ENCODE measurements at regions not wholly inside any gene's neighbourhood (a gene's known extent, or its start where the extent isn't known, plus 50 kb on each side); places are given as distances from the start of the nearest gene placed in this dataset.

DNA sequence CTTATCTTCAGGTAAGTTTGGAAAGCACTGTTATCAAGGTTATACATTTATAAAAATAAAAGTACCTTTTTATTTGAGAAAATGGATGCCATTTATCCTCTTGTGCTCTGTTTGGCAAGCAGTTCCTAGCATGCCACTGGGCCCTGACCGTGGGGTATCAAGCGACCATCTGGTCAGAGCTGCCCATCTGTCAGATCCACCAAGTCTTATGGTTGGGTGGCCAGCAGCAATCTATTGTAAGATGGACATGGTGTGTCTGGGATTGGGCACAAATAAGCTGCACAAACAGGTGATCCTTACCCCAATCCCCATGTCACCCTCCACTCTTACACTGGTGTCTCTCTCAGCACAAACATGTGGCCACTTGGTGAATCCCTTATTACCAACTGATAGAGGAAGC is 178.5 kb downstream of the DLEU7 start:
- Histone ChIP-seq H3K9me3 (no peaks in the 10 kb centered on the region), H3K4me3 (ENCODE audit: low read depth, low read length) (no peak overlapping the region), H3K4me1 (no peaks in the 10 kb centered on the region)

DNA sequence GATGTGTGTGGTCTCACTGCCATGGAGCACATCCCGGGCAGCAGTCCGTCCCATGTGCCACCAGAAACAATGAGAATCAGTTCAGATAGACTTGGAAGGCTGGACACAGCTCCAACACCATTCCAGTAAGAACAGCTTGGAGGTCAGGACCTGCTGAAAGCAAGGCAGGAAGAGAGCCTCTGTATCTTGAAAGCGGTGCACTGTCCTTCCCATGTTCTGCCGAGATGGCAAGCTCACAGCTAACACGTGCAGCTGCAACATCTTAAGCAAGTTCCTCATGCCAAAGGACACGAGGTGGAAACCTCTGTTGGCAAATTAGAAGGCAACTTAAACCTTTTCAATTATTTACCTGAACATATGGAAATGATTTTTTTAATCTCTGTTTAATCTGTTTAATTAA is 175.4 kb downstream of the DLEU7 start:
- Histone ChIP-seq H3K27me3 (no peaks in the 10 kb centered on the region), H3K4me1 (no peaks in the 10 kb centered on the region; the same call in 1 of the 2 replicates), H3K4me3 (ENCODE audit: low read depth, low read length) (no peak overlapping the region), H3K9me3 (no peaks in the 10 kb centered on the region), H3K36me3 (no peaks in the 10 kb centered on the region)
- DNase-seq: no peak
- TF ChIP-seq, protein P1, sequence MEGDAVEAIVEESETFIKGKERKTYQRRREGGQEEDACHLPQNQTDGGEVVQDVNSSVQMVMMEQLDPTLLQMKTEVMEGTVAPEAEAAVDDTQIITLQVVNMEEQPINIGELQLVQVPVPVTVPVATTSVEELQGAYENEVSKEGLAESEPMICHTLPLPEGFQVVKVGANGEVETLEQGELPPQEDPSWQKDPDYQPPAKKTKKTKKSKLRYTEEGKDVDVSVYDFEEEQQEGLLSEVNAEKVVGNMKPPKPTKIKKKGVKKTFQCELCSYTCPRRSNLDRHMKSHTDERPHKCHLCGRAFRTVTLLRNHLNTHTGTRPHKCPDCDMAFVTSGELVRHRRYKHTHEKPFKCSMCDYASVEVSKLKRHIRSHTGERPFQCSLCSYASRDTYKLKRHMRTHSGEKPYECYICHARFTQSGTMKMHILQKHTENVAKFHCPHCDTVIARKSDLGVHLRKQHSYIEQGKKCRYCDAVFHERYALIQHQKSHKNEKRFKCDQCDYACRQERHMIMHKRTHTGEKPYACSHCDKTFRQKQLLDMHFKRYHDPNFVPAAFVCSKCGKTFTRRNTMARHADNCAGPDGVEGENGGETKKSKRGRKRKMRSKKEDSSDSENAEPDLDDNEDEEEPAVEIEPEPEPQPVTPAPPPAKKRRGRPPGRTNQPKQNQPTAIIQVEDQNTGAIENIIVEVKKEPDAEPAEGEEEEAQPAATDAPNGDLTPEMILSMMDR (IDR thresholded peaks at IDR 0.05; ENCODE audit: low read depth, low read length): no peak

More for the DNA sequence above, 178.5 kb downstream of the DLEU7 start:
- H3K27me3 ChIP-seq: no peaks in the 10 kb centered on the region
- DNase-seq: no peak
- TF ChIP-seq, protein P1 (IDR thresholded peaks at IDR 0.05; ENCODE audit: low read depth, low read length): no peak
- no peaks in the 10 kb centered on the region for H3K36me3 ChIP-seq

DNA sequence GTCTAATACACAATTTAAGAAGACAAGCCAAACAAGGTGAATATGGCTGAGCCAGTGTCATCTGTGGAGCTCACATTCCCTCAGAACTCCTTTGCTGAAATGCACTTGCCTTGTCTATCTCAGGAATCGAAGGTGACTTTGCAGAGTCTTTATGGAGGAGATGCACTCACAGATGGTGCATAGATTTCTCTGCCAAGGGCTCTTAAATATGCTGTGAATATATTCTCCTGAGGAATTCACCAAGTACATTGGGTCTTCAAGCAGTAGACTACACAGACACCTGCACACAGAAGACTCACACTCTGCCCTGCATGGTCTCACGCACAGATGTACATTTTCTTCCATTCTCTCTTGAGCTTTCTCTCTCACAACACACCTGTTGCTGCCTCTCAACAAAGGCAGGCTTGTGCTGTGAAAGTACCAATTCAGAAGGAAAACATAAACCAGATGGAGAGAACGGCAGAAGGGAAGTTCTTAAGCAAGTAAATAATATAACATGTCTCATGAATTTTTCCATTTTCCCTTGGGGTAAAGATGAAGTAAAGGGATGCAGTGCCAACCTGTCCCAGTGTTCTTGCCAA is 174.7 kb downstream of the DLEU7 start:
- Histone ChIP-seq H3K9me3 (no peaks in the 10 kb centered on the region), H3K4me3 (ENCODE audit: low read depth, low read length) (no peak overlapping the region), H3K27me3 (no peaks in the 10 kb centered on the region), H3K4me1 (no peaks in the 10 kb centered on the region; the same call in 1 of the 2 replicates), H3K36me3 (no peaks in the 10 kb centered on the region)
- TF ChIP-seq, protein P1 (IDR thresholded peaks at IDR 0.05; ENCODE audit: low read depth, low read length): no peak
- DNase-seq: no peak

DNA sequence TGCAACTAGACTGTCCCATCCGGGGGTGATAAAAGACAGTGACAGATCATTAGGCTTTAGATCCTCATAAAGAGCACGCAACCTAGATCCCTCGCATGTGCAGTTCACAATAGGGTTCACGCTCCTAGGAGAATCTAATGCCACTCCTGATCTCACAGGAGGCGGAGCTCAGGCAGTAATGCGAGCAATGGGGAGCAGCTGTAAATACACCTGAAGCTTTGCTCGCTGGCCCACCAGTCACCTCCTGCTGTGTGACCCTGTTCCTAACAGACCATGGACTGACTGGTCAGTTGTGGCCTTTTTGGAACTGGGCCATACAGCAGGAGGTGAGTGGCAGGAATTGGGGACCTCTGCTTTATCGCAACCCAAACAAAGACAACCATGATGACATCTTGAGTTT is 173.2 kb downstream of the DLEU7 start:
- H3K9me3 ChIP-seq: no peaks in the 10 kb centered on the region
- TF ChIP-seq, protein P1 (IDR thresholded peaks at IDR 0.05; ENCODE audit: low read depth, low read length): no peak
- H3K4me1 ChIP-seq: no peaks in the 10 kb centered on the region; the same call in 1 of the 2 replicates
- H3K36me3 ChIP-seq: no peaks in the 10 kb centered on the region
- no peak for DNase-seq
- H3K27me3 ChIP-seq: no peaks in the 10 kb centered on the region
- no peak overlapping the region for H3K4me3 ChIP-seq (ENCODE audit: low read depth, low read length)

DNA sequence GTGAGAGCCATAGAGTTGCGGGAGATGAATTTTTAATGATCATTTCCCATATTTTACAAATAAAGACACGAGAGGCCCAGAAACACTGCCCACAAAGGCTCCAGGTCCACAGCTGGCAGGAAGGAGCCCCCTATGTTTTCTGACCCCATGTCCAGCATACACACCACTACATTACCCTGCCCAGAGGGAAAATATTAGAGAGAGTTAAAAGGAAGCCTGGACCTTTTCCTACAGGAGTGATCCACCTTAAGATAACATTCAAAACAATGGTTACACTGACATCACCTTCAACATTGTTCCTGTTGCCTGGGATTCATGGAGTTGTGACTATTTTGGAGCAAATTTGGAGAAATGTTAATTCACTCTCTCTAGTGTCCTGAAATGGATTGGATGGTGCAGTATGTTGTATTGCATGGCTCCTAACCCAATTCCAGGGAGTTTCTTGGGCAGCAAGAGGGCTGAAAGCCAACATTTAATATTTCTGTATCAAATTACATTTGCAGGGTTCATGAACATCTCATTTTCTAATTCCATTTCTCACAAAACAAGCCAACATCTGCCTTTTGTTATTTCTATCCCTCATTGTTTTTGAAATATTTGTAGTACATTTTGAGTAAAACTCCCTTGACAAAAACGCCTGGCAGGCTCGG is 172.5 kb downstream of the DLEU7 start:
- Histone ChIP-seq H3K4me3 (ENCODE audit: low read depth, low read length) (no peak overlapping the region), H3K27me3 (no peaks in the 10 kb centered on the region), H3K4me1 (no peaks in the 10 kb centered on the region; the same call in 1 of the 2 replicates), H3K36me3 (no peaks in the 10 kb centered on the region), H3K9me3 (no peaks in the 10 kb centered on the region)
- TF ChIP-seq, protein P1 (IDR thresholded peaks at IDR 0.05; ENCODE audit: low read depth, low read length): no peak
- DNase-seq: no peak

DNA sequence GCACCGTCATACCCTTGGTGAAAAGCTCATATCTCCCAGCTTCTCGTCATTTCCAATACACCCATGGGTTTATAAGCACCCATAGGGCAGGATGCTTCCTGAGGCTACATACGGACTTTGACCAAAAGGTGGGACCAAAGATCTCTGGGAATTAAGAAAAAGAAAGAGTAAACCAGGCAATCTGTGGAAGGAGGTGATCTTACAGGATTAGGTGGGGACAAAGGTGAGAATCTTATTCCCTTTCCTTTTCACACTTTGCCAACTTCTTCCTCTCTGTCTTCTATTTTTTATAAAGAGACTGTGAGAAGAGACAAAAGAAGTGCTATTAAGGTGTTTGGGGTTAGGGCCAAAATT is 172.0 kb downstream of the DLEU7 start:
- no peaks in the 10 kb centered on the region; the same call in 1 of the 2 replicates for H3K4me1 ChIP-seq
- no peak overlapping the region for H3K4me3 ChIP-seq (ENCODE audit: low read depth, low read length)
- no peak for DNase-seq
- H3K9me3 ChIP-seq: no peaks in the 10 kb centered on the region
- TF ChIP-seq, protein P1 (IDR thresholded peaks at IDR 0.05; ENCODE audit: low read depth, low read length): no peak
- no peaks in the 10 kb centered on the region for H3K36me3 ChIP-seq
- no peaks in the 10 kb centered on the region for H3K27me3 ChIP-seq
